ENCODE measurements at regions not wholly inside any gene's neighbourhood (a gene's known extent, or its start where the extent isn't known, plus 50 kb on each side); places are given as distances from the start of the nearest gene placed in this dataset.
"Not testable (repeated sequence)": the region's sequence is repeated elsewhere in the genome, so short reads cannot be mapped to it uniquely, and the experiment has no call there.

GRCh38 chr20:29325781-29326180, 1931.7 kb upstream of the DEFB115 start:
- not testable (repeated sequence) for TF ChIP-seq CTCF (IDR thresholded peaks at IDR 0.05; ENCODE audit: low read length); EZH2 (optimal IDR thresholded peaks at IDR 0.05; ENCODE audit: low read depth, low read length)
